ENCODE measurements at regions not wholly inside any gene's neighbourhood (a gene's known extent, or its start where the extent isn't known, plus 50 kb on each side); places are given as distances from the start of the nearest gene placed in this dataset.

- TF ChIP-seq ZNF317 (CRISPR knock-in tag; IDR thresholded peaks at IDR 0.05; ENCODE audit: borderline replicate concordance, low read depth) (no peak), CDX4 (CRISPR knock-in tag; IDR thresholded peaks at IDR 0.05; ENCODE audit: borderline replicate concordance) (no peak), JAZF1 (CRISPR knock-in tag; IDR thresholded peaks at IDR 0.05) (no peak)
Measured at GRCh38 chr3:193051314-193051713, 133.7 kb upstream of the MB21D2 start (continued).

DNA sequence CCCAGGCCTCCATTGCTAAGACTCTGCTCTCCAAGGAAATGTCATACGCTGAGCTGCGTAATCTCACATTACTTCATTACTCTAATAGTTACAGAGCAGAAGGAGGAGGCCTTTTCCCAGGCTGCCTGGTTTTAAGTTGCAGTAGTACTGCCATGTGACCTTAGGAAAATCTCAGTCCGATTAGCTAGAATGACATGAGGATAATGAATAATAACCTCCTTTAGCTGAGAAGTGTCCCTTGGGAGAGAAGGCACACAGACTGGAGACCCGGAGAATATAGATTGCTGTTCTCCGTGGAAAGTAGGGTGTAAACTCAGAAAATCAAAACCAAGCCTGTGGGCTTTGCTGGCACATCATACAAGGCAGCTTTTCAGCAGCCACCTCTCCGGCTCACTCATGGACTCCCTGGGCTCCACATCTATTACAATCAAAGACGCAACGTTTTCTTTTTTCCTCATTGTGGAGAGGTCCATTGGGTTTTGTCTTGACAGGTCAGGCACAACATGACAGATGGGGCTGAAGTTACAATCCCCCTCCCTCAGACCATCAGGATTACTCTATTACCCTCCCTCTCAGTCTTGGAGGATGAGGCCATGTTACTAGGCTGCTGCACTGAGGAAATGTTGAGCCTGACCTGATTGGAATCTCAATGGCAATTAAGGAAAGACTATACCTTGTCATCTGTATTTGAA lies 134.8 kb upstream of the MB21D2 start:
- peaks cover 16% of the 10 kb centered on the region for H3K4me1 Mint-ChIP-seq
- H3K27me3 Mint-ChIP-seq (ENCODE audit: low read depth), result no peaks in the 10 kb centered on the region
- no peak overlapping the region for H3K27ac Mint-ChIP-seq
- CTCF ChIA-PET, result interaction anchor here (0.6 kb wide), 1 partner anchor 217 kb away, joined by 4 read pairs; no protein-coding TSS in a partner anchor
- POLR2A ChIA-PET, result no interaction called here
- ATAC-seq, result no peak
- no peaks in the 10 kb centered on the region for H3K9me3 Mint-ChIP-seq
- no peak overlapping the region for H3K4me3 Mint-ChIP-seq
- DNase-seq (ENCODE audit: low spot score), result no peak
- H3K36me3 Mint-ChIP-seq, result no peaks in the 10 kb centered on the region
- TF ChIP-seq ZNF138 (CRISPR knock-in tag; conservative IDR thresholded peaks at IDR 0.05) (no peak), ZNF532 (CRISPR knock-in tag; IDR thresholded peaks at IDR 0.05; ENCODE audit: borderline replicate concordance) (no peak), PRDM15 (CRISPR knock-in tag; IDR thresholded peaks at IDR 0.05) (no peak), SP1 (CRISPR knock-in tag; conservative IDR thresholded peaks at IDR 0.05) (no peak), PREB (CRISPR knock-in tag; IDR thresholded peaks at IDR 0.05; ENCODE audit: borderline replicate concordance) (no peak), ZNF425 (CRISPR knock-in tag; conservative IDR thresholded peaks at IDR 0.05) (no peak), ZNF317 (CRISPR knock-in tag; IDR thresholded peaks at IDR 0.05; ENCODE audit: borderline replicate concordance, low read depth) (no peak), FOXP4 (CRISPR knock-in tag; IDR thresholded peaks at IDR 0.05) (no peak)
- TF ChIP-seq, protein P1, sequence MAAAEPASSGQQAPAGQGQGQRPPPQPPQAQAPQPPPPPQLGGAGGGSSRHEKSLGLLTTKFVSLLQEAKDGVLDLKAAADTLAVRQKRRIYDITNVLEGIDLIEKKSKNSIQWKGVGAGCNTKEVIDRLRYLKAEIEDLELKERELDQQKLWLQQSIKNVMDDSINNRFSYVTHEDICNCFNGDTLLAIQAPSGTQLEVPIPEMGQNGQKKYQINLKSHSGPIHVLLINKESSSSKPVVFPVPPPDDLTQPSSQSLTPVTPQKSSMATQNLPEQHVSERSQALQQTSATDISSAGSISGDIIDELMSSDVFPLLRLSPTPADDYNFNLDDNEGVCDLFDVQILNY (CRISPR knock-in tag; IDR thresholded peaks at IDR 0.05), result no peak
- TF ChIP-seq, protein P2, sequence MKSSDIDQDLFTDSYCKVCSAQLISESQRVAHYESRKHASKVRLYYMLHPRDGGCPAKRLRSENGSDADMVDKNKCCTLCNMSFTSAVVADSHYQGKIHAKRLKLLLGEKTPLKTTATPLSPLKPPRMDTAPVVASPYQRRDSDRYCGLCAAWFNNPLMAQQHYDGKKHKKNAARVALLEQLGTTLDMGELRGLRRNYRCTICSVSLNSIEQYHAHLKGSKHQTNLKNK (CRISPR knock-in tag; IDR thresholded peaks at IDR 0.05), result no peak
- TF ChIP-seq, protein P3, sequence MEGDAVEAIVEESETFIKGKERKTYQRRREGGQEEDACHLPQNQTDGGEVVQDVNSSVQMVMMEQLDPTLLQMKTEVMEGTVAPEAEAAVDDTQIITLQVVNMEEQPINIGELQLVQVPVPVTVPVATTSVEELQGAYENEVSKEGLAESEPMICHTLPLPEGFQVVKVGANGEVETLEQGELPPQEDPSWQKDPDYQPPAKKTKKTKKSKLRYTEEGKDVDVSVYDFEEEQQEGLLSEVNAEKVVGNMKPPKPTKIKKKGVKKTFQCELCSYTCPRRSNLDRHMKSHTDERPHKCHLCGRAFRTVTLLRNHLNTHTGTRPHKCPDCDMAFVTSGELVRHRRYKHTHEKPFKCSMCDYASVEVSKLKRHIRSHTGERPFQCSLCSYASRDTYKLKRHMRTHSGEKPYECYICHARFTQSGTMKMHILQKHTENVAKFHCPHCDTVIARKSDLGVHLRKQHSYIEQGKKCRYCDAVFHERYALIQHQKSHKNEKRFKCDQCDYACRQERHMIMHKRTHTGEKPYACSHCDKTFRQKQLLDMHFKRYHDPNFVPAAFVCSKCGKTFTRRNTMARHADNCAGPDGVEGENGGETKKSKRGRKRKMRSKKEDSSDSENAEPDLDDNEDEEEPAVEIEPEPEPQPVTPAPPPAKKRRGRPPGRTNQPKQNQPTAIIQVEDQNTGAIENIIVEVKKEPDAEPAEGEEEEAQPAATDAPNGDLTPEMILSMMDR (IDR thresholded peaks at IDR 0.05), result no peak
